ENCODE measurements at regions not wholly inside any gene's neighbourhood (a gene's known extent, or its start where the extent isn't known, plus 50 kb on each side); places are given as distances from the start of the nearest gene placed in this dataset.

- Histone ChIP-seq H3K9ac (ENCODE audit: low read length) (no peak overlapping the region), H3K27ac (ENCODE audit: low read depth, low read length) (no peak overlapping the region), H3K27me3 (ENCODE audit: control insufficient read depth, insufficient read depth, low read length) (no peaks in the 10 kb centered on the region), H3K4me1 (ENCODE audit: control insufficient read depth, insufficient read depth, low read length) (peaks cover 10% of the 10 kb centered on the region; the same call in 1 of the 2 replicates), H3K36me3 (ENCODE audit: control insufficient read depth, insufficient read depth, low read length) (no peaks in the 10 kb centered on the region), H3K4me3 (ENCODE audit: low read depth, low read length) (no peak overlapping the region), H3K9me3 (ENCODE audit: control insufficient read depth, insufficient read depth, low read depth, low read length) (peaks cover 8% of the 10 kb centered on the region)
These were observed 101.6 kb upstream of the PRR23E start for GRCh38 chr3:127091376-127091775.

- H3K36me3 ChIP-seq (ENCODE audit: control insufficient read depth, insufficient read depth, low read length): no peaks in the 10 kb centered on the region
- H3K4me1 ChIP-seq (ENCODE audit: control insufficient read depth, insufficient read depth, low read length): peaks cover 10% of the 10 kb centered on the region; the same call in 1 of the 2 replicates
These were observed 100.6 kb upstream of the PRR23E start for GRCh38 chr3:127092368-127092767.

GRCh38 chr3:127092776-127093175, 100.2 kb upstream of the PRR23E start:
- Histone ChIP-seq H3K4me1 (ENCODE audit: control insufficient read depth, insufficient read depth, low read length) (peaks cover 10% of the 10 kb centered on the region; the same call in 1 of the 2 replicates), H3K9ac (ENCODE audit: low read length) (no peak overlapping the region), H3K36me3 (ENCODE audit: control insufficient read depth, insufficient read depth, low read length) (no peaks in the 10 kb centered on the region), H3K9me3 (ENCODE audit: control insufficient read depth, insufficient read depth, low read depth, low read length) (peaks cover 8% of the 10 kb centered on the region), H3K4me3 (ENCODE audit: low read depth, low read length) (no peak overlapping the region), H3K27ac (ENCODE audit: low read depth, low read length) (no peak overlapping the region), H3K27me3 (ENCODE audit: control insufficient read depth, insufficient read depth, low read length) (no peaks in the 10 kb centered on the region)

More at GRCh38 chr3:127092368-127092767, 100.6 kb upstream of the PRR23E start:
- no peak overlapping the region for H3K9ac ChIP-seq (ENCODE audit: low read length)
- peaks cover 8% of the 10 kb centered on the region for H3K9me3 ChIP-seq (ENCODE audit: control insufficient read depth, insufficient read depth, low read depth, low read length)
- no peak overlapping the region for H3K4me3 ChIP-seq (ENCODE audit: low read depth, low read length)
- H3K27ac ChIP-seq (ENCODE audit: low read depth, low read length): no peak overlapping the region
- no peaks in the 10 kb centered on the region for H3K27me3 ChIP-seq (ENCODE audit: control insufficient read depth, insufficient read depth, low read length)

GRCh38 chr3:127093312-127093711, 99.6 kb upstream of the PRR23E start:
- Histone ChIP-seq H3K4me1 (ENCODE audit: control insufficient read depth, insufficient read depth, low read length) (peaks cover 10% of the 10 kb centered on the region; the same call in 1 of the 2 replicates), H3K27me3 (ENCODE audit: control insufficient read depth, insufficient read depth, low read length) (no peaks in the 10 kb centered on the region), H3K27ac (ENCODE audit: low read depth, low read length) (no peak overlapping the region), H3K4me3 (ENCODE audit: low read depth, low read length) (no peak overlapping the region), H3K36me3 (ENCODE audit: control insufficient read depth, insufficient read depth, low read length) (no peaks in the 10 kb centered on the region), H3K9ac (ENCODE audit: low read length) (no peak overlapping the region), H3K9me3 (ENCODE audit: control insufficient read depth, insufficient read depth, low read depth, low read length) (peaks cover 8% of the 10 kb centered on the region)

- Histone ChIP-seq H3K9me3 (ENCODE audit: control insufficient read depth, insufficient read depth, low read depth, low read length) (peaks cover 8% of the 10 kb centered on the region), H3K27ac (ENCODE audit: low read depth, low read length) (no peak overlapping the region), H3K36me3 (ENCODE audit: control insufficient read depth, insufficient read depth, low read length) (no peaks in the 10 kb centered on the region), H3K27me3 (ENCODE audit: control insufficient read depth, insufficient read depth, low read length) (no peaks in the 10 kb centered on the region), H3K9ac (ENCODE audit: low read length) (no peak overlapping the region), H3K4me1 (ENCODE audit: control insufficient read depth, insufficient read depth, low read length) (no peaks in the 10 kb centered on the region; the same call in 1 of the 2 replicates), H3K4me3 (ENCODE audit: low read depth, low read length) (no peak overlapping the region)
These were observed 97.2 kb upstream of the PRR23E start for GRCh38 chr3:127095774-127096173.

GRCh38 chr3:127096256-127097071, 96.5 kb upstream of the PRR23E start:
- Histone ChIP-seq H3K36me3 (ENCODE audit: control insufficient read depth, insufficient read depth, low read length) (no peaks in the 10 kb centered on the region), H3K4me1 (ENCODE audit: control insufficient read depth, insufficient read depth, low read length) (no peaks in the 10 kb centered on the region; the same call in 1 of the 2 replicates), H3K9me3 (ENCODE audit: control insufficient read depth, insufficient read depth, low read depth, low read length) (peaks cover 8% of the 10 kb centered on the region), H3K27me3 (ENCODE audit: control insufficient read depth, insufficient read depth, low read length) (no peaks in the 10 kb centered on the region), H3K4me3 (ENCODE audit: low read depth, low read length) (no peak overlapping the region), H3K27ac (ENCODE audit: low read depth, low read length) (no peak overlapping the region), H3K9ac (ENCODE audit: low read length) (no peak overlapping the region)

- Histone ChIP-seq H3K27me3 (ENCODE audit: control insufficient read depth, insufficient read depth, low read length) (no peaks in the 10 kb centered on the region), H3K27ac (ENCODE audit: low read depth, low read length) (no peak overlapping the region), H3K9ac (ENCODE audit: low read length) (no peak overlapping the region), H3K4me1 (ENCODE audit: control insufficient read depth, insufficient read depth, low read length) (no peaks in the 10 kb centered on the region; the same call in 1 of the 2 replicates), H3K4me3 (ENCODE audit: low read depth, low read length) (no peak overlapping the region), H3K36me3 (ENCODE audit: control insufficient read depth, insufficient read depth, low read length) (no peaks in the 10 kb centered on the region), H3K9me3 (ENCODE audit: control insufficient read depth, insufficient read depth, low read depth, low read length) (peaks cover 8% of the 10 kb centered on the region)
These were observed 95.9 kb upstream of the PRR23E start for GRCh38 chr3:127097072-127097405.

- Histone ChIP-seq H3K27me3 (ENCODE audit: control insufficient read depth, insufficient read depth, low read length) (no peaks in the 10 kb centered on the region), H3K4me1 (ENCODE audit: control insufficient read depth, insufficient read depth, low read length) (no peaks in the 10 kb centered on the region; the same call in 1 of the 2 replicates), H3K9ac (ENCODE audit: low read length) (no peak overlapping the region), H3K9me3 (ENCODE audit: control insufficient read depth, insufficient read depth, low read depth, low read length) (peaks cover 8% of the 10 kb centered on the region), H3K4me3 (ENCODE audit: low read depth, low read length) (no peak overlapping the region), H3K36me3 (ENCODE audit: control insufficient read depth, insufficient read depth, low read length) (no peaks in the 10 kb centered on the region), H3K27ac (ENCODE audit: low read depth, low read length) (no peak overlapping the region)
These were observed 95.5 kb upstream of the PRR23E start for GRCh38 chr3:127097481-127097880.

GRCh38 chr3:127099982-127100381, 92.9 kb upstream of the PRR23E start:
- Histone ChIP-seq H3K36me3 (ENCODE audit: control insufficient read depth, insufficient read depth, low read length) (no peaks in the 10 kb centered on the region), H3K27me3 (ENCODE audit: control insufficient read depth, insufficient read depth, low read length) (no peaks in the 10 kb centered on the region)

GRCh38 chr3:127100459-127101410, 92.2 kb upstream of the PRR23E start:
- Histone ChIP-seq H3K9me3 (ENCODE audit: control insufficient read depth, insufficient read depth, low read depth, low read length) (peaks cover 3% of the 10 kb centered on the region), H3K27ac (ENCODE audit: low read depth, low read length) (no peak overlapping the region), H3K27me3 (ENCODE audit: control insufficient read depth, insufficient read depth, low read length) (no peaks in the 10 kb centered on the region), H3K36me3 (ENCODE audit: control insufficient read depth, insufficient read depth, low read length) (no peaks in the 10 kb centered on the region), H3K9ac (ENCODE audit: low read length) (no peak overlapping the region), H3K4me1 (ENCODE audit: control insufficient read depth, insufficient read depth, low read length) (no peaks in the 10 kb centered on the region), H3K4me3 (ENCODE audit: low read depth, low read length) (no peak overlapping the region)

More at GRCh38 chr3:127099982-127100381, 92.9 kb upstream of the PRR23E start:
- Histone ChIP-seq H3K4me3 (ENCODE audit: low read depth, low read length) (no peak overlapping the region), H3K4me1 (ENCODE audit: control insufficient read depth, insufficient read depth, low read length) (no peaks in the 10 kb centered on the region), H3K9ac (ENCODE audit: low read length) (no peak overlapping the region), H3K27ac (ENCODE audit: low read depth, low read length) (no peak overlapping the region), H3K9me3 (ENCODE audit: control insufficient read depth, insufficient read depth, low read depth, low read length) (peaks cover 8% of the 10 kb centered on the region)

Measured in HUES6 (cell line).